CD4-positive, alpha-beta T cell treated with Interleukin-2 at 100 ng/mL for 4 hours (primary cell): ENCODE measurements at regions not wholly inside any gene's neighbourhood (a gene's known extent, or its start where the extent isn't known, plus 50 kb on each side); places are given as distances from the start of the nearest gene placed in this dataset.

Experiments
- DNase-seq: peaks from one replicate; pipeline ENCODE4 v3.0.0-alpha.2; 2020; ENCODE audit warnings: low spot score

GRCh38 chr6:28737750-28738395 is 185.9 kb downstream of the TRIM27 start:
- DNase-seq, result no peak

- no peak for DNase-seq
Measured at GRCh38 chr6:28738396-28738765, 185.4 kb downstream of the TRIM27 start.

GRCh38 chr6:28741363-28741762 is 182.4 kb downstream of the TRIM27 start:
- DNase-seq, result no peak

- no peak for DNase-seq
Measured at GRCh38 chr6:28742668-28743270, 181.0 kb downstream of the TRIM27 start.

GRCh38 chr6:28743271-28743789 is 180.5 kb downstream of the TRIM27 start:
- DNase-seq, result no peak

GRCh38 chr6:28747083-28747630 is 176.6 kb downstream of the TRIM27 start:
- DNase-seq, result no peak

GRCh38 chr6:28747631-28748157 is 176.1 kb downstream of the TRIM27 start:
- DNase-seq, result no peak

- no peak for DNase-seq
Measured at GRCh38 chr6:28748192-28748591, 175.6 kb downstream of the TRIM27 start.

- no peak for DNase-seq
Measured at GRCh38 chr6:28750926-28751458, 172.8 kb downstream of the TRIM27 start.

- DNase-seq, result no peak
Measured at GRCh38 chr6:28751514-28751913, 172.3 kb downstream of the TRIM27 start.

- DNase-seq, result no peak
Measured at GRCh38 chr6:28751963-28752350, 171.8 kb downstream of the TRIM27 start.

GRCh38 chr6:28757429-28758045 is 166.2 kb downstream of the TRIM27 start:
- no peak for DNase-seq

GRCh38 chr6:28758046-28758817 is 165.6 kb downstream of the TRIM27 start:
- no peak for DNase-seq

- no peak for DNase-seq
Measured at GRCh38 chr6:28758818-28759235, 165.0 kb downstream of the TRIM27 start.

GRCh38 chr6:28764014-28764723 is 159.6 kb downstream of the TRIM27 start:
- DNase-seq, result no peak

GRCh38 chr6:28764761-28765282 is 159.0 kb downstream of the TRIM27 start:
- DNase-seq, result no peak

- DNase-seq, result no peak
Measured at GRCh38 chr6:28765978-28766351, 157.8 kb downstream of the TRIM27 start.

GRCh38 chr6:28766426-28766825 is 157.4 kb downstream of the TRIM27 start:
- DNase-seq, result no peak

GRCh38 chr6:28767133-28767532 is 156.7 kb downstream of the TRIM27 start:
- DNase-seq, result no peak

- DNase-seq, result no peak
Measured at GRCh38 chr6:28767691-28768090, 156.1 kb downstream of the TRIM27 start.
